Testis (tissue), 2 donors: ENCODE measurements at regions not wholly inside any gene's neighbourhood (a gene's known extent, or its start where the extent isn't known, plus 50 kb on each side); places are given as distances from the start of the nearest gene placed in this dataset.

ENCODE experiments used
- DNase-seq: peaks from one replicate; pipeline ENCODE4 v3.0.0-alpha.2; 2019
- H3K27ac ChIP-seq, 2 donors: fragments of 200-600 bp; sonication (generic); one replicate each; pipeline ENCODE4 v1.5.1; 2019
- H3K27me3 ChIP-seq: fragments of 200-600 bp; sonication (generic); one replicate; pipeline ENCODE4 v1.5.1; 2019
- H3K36me3 ChIP-seq: fragments of 200-600 bp; sonication (generic); one replicate; pipeline ENCODE4 v1.5.1; 2017; ENCODE audit warnings: low read depth; ENCODE audit errors: missing control alignments
- H3K4me1 ChIP-seq: fragments of 200-600 bp; sonication (generic); one replicate; pipeline ENCODE4 v1.5.1; 2019
- H3K4me3 ChIP-seq, 2 donors: fragments of 200-600 bp; sonication (generic); one replicate each; pipeline ENCODE4 v1.5.1; 2017 to 2019
- H3K9me3 ChIP-seq: fragments of 200-600 bp; sonication (generic); one replicate; pipeline ENCODE4 v1.5.1; 2017
- POLR2A ChIP-seq: fragments of 450-650 bp; IDR thresholded peaks from one replicate; pipeline ENCODE4 v1.6.1; 2017; ENCODE audit warnings: antibody characterized with exemption, mild to moderate bottlenecking, moderate library complexity
- WGBS, 2 donors: methylation state at CpG; one replicate each; pipeline ENCODE4 v1.1.5; 2018; 5-methylcytosine and 5-hydroxymethylcytosine counted together
- intact Hi-C: fragments of 100-400 bp; cut with DNase I; formaldehyde crosslinking; loops from one replicate; pipeline ENCODE4 v1.15.1; 2023; ENCODE audit warnings: low total_unique reads
- TF ChIP-seq, protein P1 (sequence below), 3 experiments: fragments of 450-650 bp in 2 of 3; fragments of 200-600 bp in 1 of 3; sonication (generic) in 1 of 3; IDR thresholded peaks; one replicate each; pipeline ENCODE4 v1.5.1; 2016 to 2019; ENCODE audit warnings: antibody characterized with exemption in 3 of 3, mild to moderate bottlenecking in 2 of 3, moderate library complexity in 1 of 3

GRCh38 chr21:28253961-28254360, 738.7 kb downstream of the LTN1 start:
- 84 to 93% methylated on average over 5 of the region's 5 CpGs for WGBS, 2 donors
- no peak overlapping the region for H3K4me3 ChIP-seq
- H3K36me3 ChIP-seq = no peaks in the 10 kb centered on the region
- intact Hi-C loops = no loop called here
- DNase-seq = no peak
- H3K4me1 ChIP-seq = no peaks in the 10 kb centered on the region
- H3K27ac ChIP-seq = no peak overlapping the region
- TF ChIP-seq, protein P1, sequence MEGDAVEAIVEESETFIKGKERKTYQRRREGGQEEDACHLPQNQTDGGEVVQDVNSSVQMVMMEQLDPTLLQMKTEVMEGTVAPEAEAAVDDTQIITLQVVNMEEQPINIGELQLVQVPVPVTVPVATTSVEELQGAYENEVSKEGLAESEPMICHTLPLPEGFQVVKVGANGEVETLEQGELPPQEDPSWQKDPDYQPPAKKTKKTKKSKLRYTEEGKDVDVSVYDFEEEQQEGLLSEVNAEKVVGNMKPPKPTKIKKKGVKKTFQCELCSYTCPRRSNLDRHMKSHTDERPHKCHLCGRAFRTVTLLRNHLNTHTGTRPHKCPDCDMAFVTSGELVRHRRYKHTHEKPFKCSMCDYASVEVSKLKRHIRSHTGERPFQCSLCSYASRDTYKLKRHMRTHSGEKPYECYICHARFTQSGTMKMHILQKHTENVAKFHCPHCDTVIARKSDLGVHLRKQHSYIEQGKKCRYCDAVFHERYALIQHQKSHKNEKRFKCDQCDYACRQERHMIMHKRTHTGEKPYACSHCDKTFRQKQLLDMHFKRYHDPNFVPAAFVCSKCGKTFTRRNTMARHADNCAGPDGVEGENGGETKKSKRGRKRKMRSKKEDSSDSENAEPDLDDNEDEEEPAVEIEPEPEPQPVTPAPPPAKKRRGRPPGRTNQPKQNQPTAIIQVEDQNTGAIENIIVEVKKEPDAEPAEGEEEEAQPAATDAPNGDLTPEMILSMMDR (IDR thresholded peaks at IDR 0.05) = no peak
- TF ChIP-seq POLR2A = no peak
- no peaks in the 10 kb centered on the region for H3K9me3 ChIP-seq
- H3K27me3 ChIP-seq = no peaks in the 10 kb centered on the region

GRCh38 chr21:28253338-28253737, 739.3 kb downstream of the LTN1 start:
- H3K27me3 ChIP-seq = no peaks in the 10 kb centered on the region
- DNase-seq = no peak
- no peaks in the 10 kb centered on the region for H3K4me1 ChIP-seq
- no peaks in the 10 kb centered on the region for H3K9me3 ChIP-seq
- TF ChIP-seq, protein P1 (IDR thresholded peaks at IDR 0.05) = no peak
- TF ChIP-seq POLR2A = no peak
- no peak overlapping the region for H3K27ac ChIP-seq
- WGBS, 2 donors = 91 to 92% methylated on average over 3 of the region's 3 CpGs
- no peaks in the 10 kb centered on the region for H3K36me3 ChIP-seq
- no peak overlapping the region for H3K4me3 ChIP-seq
- intact Hi-C loops = no loop called here

- WGBS, 2 donors = 90 to 92% methylated on average over 2 of the region's 2 CpGs
- H3K36me3 ChIP-seq = no peaks in the 10 kb centered on the region
- intact Hi-C loops = no loop called here
- H3K4me3 ChIP-seq = no peak overlapping the region
- no peaks in the 10 kb centered on the region for H3K27me3 ChIP-seq
- H3K27ac ChIP-seq = no peak overlapping the region
- no peaks in the 10 kb centered on the region for H3K9me3 ChIP-seq
- no peaks in the 10 kb centered on the region for H3K4me1 ChIP-seq
- TF ChIP-seq POLR2A = no peak
- TF ChIP-seq, protein P1 (IDR thresholded peaks at IDR 0.05) = no peak
- no peak for DNase-seq
Observed at GRCh38 chr21:28252928-28253327, 739.7 kb downstream of the LTN1 start.

DNA sequence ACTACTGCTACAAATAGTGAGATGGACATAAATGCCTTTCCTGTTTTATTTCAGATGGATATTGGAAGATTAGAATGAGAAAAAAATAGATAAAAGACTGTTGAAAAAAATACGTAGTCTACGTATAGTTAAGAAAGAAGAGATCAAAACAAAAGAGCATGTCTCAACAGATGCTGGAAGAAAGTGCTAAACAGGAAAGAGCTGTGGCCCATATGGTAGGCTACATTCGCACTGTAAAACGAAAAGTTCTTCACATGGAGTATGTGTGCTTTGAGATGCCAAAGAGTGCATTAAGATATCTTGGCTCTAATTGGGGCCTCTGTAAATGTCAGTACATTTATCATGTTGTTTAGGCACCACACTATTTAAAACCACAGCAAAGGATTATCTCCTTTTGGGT, 741.7 kb downstream of the LTN1 start:
- TF ChIP-seq POLR2A = no peak
- TF ChIP-seq, protein P1 (IDR thresholded peaks at IDR 0.05) = no peak
- H3K4me3 ChIP-seq = no peak overlapping the region
- H3K27ac ChIP-seq = no peak overlapping the region
- H3K9me3 ChIP-seq = no peaks in the 10 kb centered on the region
- DNase-seq = no peak
- no peaks in the 10 kb centered on the region for H3K4me1 ChIP-seq
- H3K36me3 ChIP-seq = no peaks in the 10 kb centered on the region
- 94% methylated on average over 4 of the region's 4 CpGs for WGBS, 2 donors
- no peaks in the 10 kb centered on the region for H3K27me3 ChIP-seq
- intact Hi-C loops = no loop called here

GRCh38 chr21:28247454-28248020, 745.1 kb downstream of the LTN1 start:
- no peak for DNase-seq
- intact Hi-C loops = no loop called here
- no peaks in the 10 kb centered on the region for H3K9me3 ChIP-seq
- H3K27me3 ChIP-seq = no peaks in the 10 kb centered on the region
- no peak overlapping the region for H3K27ac ChIP-seq
- H3K36me3 ChIP-seq = no peaks in the 10 kb centered on the region
- no peak overlapping the region for H3K4me3 ChIP-seq
- H3K4me1 ChIP-seq = no peaks in the 10 kb centered on the region
- TF ChIP-seq, protein P1 (IDR thresholded peaks at IDR 0.05) = no peak
- no peak for TF ChIP-seq POLR2A
- 93 to 94% methylated on average over 4 of the region's 4 CpGs for WGBS, 2 donors
